ENCODE measurements at regions not wholly inside any gene's neighbourhood (a gene's known extent, or its start where the extent isn't known, plus 50 kb on each side); places are given as distances from the start of the nearest gene placed in this dataset.

DNA sequence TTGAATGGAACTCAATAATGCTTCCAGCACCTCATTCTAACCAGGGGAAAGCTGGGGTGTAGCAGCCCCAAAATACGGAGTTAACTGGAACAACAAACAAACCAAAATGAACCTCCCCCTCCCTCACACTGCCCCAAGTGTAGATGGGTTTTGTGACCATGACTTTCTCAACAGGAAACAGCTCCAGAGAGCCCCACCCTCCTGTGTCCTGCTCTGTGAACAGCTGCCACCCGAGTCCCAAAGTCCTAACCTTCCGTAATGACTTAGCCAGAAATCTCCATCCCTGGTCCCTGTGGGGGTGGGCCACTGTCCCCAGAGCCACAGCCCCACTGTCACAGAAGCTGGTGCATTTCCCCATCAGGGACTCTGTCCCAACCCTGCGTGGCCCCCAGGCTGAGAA lies 155.4 kb downstream of the CRYBB2 start:
- no peak overlapping the region for H3K27ac ChIP-seq
- no peak for TF ChIP-seq CTCF (conservative IDR thresholded peaks at IDR 0.05)

- TF ChIP-seq CTCF (conservative IDR thresholded peaks at IDR 0.05) = no peak
- no peak overlapping the region for H3K27ac ChIP-seq
Observed at GRCh38 chr22:25375683-25376082, 156.2 kb downstream of the CRYBB2 start.

- TF ChIP-seq CTCF (conservative IDR thresholded peaks at IDR 0.05) = no peak
- H3K27ac ChIP-seq = no peak overlapping the region
Observed at GRCh38 chr22:25377699-25378098, 158.3 kb downstream of the CRYBB2 start.

GRCh38 chr22:25380122-25380747 lies 160.8 kb downstream of the CRYBB2 start:
- H3K27ac ChIP-seq = no peak overlapping the region
- TF ChIP-seq CTCF (conservative IDR thresholded peaks at IDR 0.05) = no peak

DNA sequence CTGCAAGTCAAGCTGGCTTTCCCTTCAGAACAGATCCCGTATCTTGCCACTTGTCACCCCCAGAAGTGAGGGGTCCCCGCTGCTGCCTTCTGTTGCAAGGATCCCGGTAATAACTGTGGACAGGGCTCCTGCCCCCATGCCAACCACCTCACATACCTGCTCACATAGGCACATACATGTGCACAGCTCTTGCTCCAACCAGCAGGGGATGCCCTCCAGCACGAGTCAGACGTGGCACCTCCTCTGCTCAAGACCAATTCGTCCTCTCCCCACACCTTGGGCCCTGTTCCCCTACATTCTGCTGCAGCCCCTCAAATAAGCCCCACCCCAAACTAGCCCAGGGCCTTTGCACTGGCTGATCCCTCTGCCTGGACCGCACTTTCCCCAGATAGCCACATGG lies 163.3 kb downstream of the CRYBB2 start:
- H3K27ac ChIP-seq = peak overlapping the region; percentile 7; the same call in 1 of the 2 replicates
- peak; percentile 65 for TF ChIP-seq CTCF (conservative IDR thresholded peaks at IDR 0.05)

DNA sequence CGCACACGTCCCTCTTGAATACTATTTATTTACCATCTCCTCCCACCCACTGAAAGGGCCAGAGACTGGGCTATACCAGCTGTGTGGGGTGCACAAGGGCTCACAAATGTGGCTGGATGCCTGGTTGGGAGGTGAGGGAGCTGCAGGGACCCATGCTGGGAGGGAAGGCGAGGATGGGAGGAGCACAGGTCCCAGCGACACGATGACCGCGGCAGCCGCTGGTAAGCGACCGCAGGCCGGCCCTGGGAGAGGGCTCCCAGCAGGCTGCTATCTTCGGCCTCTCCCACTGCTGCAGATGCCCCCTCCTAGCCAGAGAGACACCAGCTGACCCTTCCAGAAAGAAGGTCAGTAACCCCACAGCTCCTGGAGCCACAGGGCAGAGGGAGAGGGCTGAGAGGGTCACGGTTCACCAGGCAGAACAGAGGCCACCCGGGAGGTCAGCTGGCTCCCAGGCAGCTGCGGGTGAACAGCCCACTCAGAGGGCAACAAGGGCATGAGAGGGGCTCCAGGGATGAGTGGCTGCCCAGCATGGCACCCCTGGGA lies 163.9 kb downstream of the CRYBB2 start:
- no peak for TF ChIP-seq CTCF (conservative IDR thresholded peaks at IDR 0.05)

GRCh38 chr22:25383892-25384291 lies 164.5 kb downstream of the CRYBB2 start:
- no peak overlapping the region for H3K27ac ChIP-seq
- TF ChIP-seq CTCF (conservative IDR thresholded peaks at IDR 0.05) = no peak

More for the DNA sequence above, 163.9 kb downstream of the CRYBB2 start:
- H3K27ac ChIP-seq = peak overlapping the region; percentile 7; the same call in 1 of the 2 replicates
